Activated naive CD4-positive, alpha-beta T cell (primary cell): ENCODE measurements at regions not wholly inside any gene's neighbourhood (a gene's known extent, or its start where the extent isn't known, plus 50 kb on each side); places are given as distances from the start of the nearest gene placed in this dataset.

Experiments
- DNase-seq, 4 experiments: peaks; one replicate each; lab custom pipeline; 2025; lab: John Stamatoyannopoulos, UW

- no peak for DNase-seq
These were observed 155.8 kb upstream of the GADL1 start for GRCh38 chr3:31050296-31050695.

DNA sequence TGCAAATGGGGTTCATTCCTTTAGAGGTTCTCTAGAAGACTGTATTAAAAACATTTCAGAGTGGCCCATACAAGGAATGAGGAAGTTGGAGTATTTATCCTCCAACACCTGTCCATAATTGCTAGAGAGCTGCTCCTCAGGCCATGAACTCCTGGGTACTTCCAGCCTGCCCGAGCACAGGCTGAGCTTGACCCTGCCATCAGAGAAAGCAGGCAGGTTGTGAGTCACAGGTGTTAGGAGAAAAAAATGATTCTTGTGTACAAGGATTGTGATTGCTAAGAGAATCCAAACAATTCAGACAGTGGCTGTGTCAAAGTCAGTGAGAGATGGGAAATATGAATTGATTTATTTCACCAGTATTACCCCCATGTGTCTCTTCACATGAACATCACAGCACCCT lies 156.8 kb upstream of the GADL1 start:
- no peak for DNase-seq

GRCh38 chr3:31053299-31053698 lies 158.8 kb upstream of the GADL1 start:
- no peak for DNase-seq

DNA sequence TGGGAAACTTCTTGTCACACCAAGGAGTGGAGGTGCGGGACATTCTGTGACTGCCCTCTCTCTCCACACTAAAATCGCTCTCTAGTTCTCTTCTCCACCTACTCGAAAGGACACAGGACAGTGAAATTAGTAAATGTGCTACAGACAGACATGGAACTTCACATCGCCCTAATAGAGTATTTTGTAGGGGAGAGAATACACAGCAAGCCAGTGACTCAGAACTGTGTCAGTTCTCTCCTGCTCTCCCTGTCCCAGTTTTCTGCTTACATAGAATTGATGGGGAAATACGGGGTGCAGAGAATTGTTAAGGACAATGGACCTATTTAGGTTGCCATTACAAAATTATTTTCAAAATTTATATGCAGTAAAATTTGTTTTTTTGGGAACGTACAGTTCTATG lies 159.6 kb upstream of the GADL1 start:
- no peak for DNase-seq

GRCh38 chr3:31055757-31056156 lies 161.3 kb upstream of the GADL1 start:
- no peak for DNase-seq

GRCh38 chr3:31057891-31058290 lies 163.4 kb upstream of the GADL1 start:
- no peak for DNase-seq

- no peak for DNase-seq
These were observed 169.6 kb upstream of the GADL1 start for GRCh38 chr3:31064021-31064420.

DNA sequence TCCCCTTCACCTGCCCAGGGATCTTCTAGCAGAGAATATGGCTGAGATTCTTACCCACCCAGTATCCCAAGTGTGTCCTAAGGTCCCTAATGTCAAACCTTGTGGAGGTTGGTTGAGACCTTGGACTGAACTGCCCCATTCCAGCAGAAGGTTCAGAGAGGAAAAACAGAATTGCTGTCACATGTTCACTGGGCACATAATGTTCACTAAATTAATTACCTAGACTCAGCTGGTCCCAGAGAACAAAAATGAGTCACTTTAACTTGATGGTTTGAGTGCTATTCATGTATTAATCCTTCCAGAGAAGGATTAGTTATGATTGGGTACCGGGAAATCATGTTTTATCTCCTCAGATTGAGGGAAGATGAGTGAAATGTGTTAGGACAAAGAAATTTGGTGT lies 171.3 kb upstream of the GADL1 start:
- no peak for DNase-seq

DNA sequence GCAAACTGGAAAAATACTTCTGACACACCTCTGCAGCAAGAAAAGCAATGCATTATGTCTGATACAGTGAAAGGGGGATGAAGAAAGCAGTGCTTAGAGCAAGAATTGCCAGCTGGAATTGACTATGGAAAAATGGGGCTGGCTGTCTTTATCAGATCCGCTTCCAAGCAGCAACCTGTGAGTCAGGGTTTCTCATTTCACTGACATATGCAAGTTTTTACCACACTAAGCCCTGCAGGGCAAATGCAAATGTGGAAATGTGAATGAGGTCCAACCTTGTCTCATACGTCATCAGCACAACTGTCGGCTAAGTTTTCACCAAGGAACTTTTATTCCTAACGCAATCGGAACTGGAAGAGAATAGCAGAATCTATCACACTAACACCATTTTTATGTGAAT lies 172.5 kb upstream of the GADL1 start:
- DNase-seq: no peak

DNA sequence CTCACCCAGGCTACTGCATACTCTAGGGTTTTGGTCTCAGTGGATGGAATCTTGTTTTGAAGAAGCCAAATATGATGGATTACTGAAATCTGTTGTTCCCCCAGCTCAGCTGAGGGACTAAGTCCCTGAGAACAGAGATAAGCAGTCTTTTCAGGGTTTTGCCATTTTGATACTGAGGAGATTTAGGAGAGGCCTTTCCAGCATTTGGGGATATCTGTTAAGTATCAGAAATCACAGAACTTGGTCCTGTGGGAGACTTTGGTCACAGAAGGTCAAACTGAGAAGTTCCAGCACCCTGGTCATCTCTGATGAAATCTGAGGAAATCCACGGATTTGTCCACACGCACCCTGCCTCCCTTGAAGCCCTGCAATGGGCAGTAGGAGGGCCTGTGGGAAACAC lies 181.0 kb upstream of the GADL1 start:
- no peak for DNase-seq

GRCh38 chr3:31075876-31076275 lies 181.4 kb upstream of the GADL1 start:
- no peak for DNase-seq

GRCh38 chr3:31077021-31077601 lies 182.7 kb upstream of the GADL1 start:
- no peak for DNase-seq

- no peak for DNase-seq
These were observed 183.4 kb upstream of the GADL1 start for GRCh38 chr3:31077826-31078225.

- DNase-seq: no peak
These were observed 185.2 kb upstream of the GADL1 start for GRCh38 chr3:31079689-31080088.

DNA sequence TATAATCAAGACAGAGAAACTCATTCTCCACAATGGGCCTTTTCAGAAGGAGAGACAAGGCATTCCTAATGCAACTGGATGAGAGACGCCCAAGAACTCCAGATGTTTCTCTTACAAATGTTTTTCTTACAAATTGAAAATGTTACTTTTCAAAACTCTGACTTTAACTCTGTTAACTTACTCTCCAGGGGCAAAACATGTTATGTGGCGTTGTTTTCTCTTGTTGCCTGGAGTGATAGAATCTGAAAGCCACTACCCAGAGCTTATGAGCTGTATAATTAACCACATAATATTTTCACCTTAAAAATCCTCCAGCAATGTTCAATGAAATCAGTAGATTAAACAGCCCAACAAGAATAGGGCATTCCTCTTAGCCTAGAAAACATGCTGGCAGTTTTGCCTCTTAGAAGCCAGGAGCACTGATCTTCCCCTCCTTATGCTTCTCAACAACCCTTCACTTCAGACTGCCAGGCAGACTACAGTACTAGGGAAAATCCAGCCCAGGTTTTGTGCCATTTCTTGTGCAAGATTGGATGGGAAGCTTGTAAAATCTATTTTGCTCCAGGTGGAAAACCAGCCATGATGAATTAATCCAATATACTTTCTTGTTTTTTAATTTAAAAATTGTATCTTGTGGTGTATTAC lies 186.7 kb upstream of the GADL1 start:
- no peak for DNase-seq

DNA sequence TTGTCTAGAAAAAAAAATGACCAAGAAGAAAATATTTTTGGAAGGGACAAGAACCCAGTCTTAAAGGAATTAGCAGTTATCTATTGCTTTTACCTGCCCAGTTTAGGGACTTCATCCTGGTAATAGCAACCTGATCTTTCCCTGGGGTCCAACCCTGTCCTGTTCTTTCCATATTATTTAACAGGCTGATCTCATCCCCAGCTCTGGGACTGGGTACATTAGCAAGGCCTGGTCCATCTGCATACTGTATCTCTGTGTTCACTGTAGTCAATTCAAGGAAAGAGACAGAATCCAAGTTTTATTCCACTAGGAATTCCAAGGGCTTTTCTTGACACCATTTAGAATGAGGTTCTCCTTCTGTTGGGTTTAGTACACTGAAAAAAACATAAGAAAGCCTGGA lies 191.7 kb upstream of the GADL1 start:
- DNase-seq: no peak

- DNase-seq: no peak
These were observed 192.2 kb upstream of the GADL1 start for GRCh38 chr3:31086698-31087097.

GRCh38 chr3:31091748-31092147 lies 197.3 kb upstream of the GADL1 start:
- no peak for DNase-seq

DNA sequence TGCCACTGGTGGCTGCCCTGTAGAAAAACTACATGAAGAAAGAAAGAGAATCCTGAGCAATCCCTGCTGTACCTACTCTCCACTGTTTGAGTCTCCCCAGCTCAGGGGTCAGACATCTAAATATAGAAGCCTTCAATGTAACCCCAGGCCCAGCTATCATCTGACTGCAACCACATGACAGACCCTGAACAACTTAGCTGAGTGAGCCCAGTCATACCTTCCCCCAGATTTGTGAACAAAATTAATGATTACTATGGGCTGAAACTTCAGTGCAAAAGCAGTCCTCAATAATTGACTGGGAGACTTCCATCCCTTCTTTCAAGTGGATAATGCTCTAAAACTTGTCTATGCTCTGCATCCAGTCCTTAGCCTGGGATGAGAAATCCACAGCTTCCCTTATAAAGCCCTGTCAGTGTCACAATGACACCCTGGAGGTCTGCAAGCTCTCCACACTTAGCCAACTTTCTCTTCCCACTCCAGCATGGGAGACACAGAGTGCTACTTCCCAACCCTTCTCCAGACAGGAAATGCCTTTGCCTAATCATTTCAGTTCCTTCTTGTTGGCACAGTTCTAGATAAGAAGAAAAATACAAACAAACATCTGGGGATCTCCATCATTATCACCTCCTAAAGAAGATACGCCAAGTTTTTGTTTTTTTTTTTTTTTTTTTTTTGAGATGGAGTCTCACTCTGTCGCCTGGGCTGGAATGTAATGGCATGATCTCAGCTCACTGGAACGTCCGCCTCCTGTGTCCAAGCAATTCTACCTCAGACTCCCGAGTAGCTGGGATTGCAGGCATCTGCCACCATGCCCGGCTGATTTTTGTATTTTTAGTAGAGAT lies 198.5 kb upstream of the GADL1 start:
- no peak for DNase-seq

GRCh38 chr3:31093606-31094005 lies 199.1 kb upstream of the GADL1 start:
- no peak for DNase-seq

GRCh38 chr3:31094048-31094447 lies 199.6 kb upstream of the GADL1 start:
- DNase-seq: no peak

DNA sequence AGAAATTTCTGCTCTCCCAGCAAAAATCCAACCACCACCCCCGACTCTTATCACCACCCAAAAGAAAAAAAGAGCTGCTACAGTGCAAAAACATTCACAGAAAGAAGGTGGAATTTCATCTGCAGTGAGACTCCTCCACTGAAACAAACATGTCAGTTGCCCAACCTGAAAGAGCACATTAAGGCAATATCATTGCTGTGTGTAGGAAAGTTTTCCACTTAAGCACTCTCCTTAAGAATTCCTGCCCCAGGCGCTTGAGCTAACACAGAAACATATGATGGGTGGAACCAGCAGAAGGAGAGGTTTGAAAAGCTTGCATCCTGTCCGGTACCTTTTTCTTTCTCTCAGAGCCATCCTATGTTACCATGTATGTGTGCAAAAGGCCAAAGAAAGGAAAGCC lies 200.8 kb upstream of the GADL1 start:
- no peak for DNase-seq

DNA sequence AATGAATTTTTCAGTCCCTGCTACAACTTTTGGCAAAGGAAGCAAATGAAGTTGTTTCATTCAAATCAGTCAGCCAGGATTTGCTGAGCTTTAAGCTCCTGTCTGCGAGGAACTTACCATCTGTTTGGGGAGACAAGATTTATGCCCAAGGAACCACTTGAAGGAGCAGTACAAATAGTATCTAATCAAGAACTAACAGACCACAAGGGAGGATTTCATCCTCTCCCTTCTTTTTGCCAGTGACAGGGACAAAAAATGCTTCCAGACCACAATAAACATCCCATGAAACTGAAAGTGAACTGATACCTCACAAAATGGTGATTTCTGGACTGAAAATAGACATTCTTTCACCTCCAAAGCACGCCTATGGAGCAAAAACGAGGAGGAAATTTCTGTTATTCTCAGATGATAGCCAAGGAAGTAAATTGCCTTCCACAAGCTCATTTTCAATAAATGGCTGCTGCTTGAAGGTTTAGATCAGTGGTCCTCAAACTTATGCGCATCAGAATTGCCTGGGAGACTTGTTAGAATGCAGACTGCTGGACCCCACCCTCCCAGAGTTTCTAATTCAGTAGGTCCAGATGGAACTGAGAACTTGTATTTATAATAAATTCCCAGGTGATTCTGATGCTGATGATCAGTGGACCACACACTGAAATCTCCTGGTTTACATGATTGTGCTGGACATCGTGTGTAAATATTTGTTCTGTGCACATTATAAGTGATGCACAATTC lies 202.4 kb upstream of the GADL1 start:
- DNase-seq: no peak
